ENCODE measurements at regions not wholly inside any gene's neighbourhood (a gene's known extent, or its start where the extent isn't known, plus 50 kb on each side); places are given as distances from the start of the nearest gene placed in this dataset.

DNA sequence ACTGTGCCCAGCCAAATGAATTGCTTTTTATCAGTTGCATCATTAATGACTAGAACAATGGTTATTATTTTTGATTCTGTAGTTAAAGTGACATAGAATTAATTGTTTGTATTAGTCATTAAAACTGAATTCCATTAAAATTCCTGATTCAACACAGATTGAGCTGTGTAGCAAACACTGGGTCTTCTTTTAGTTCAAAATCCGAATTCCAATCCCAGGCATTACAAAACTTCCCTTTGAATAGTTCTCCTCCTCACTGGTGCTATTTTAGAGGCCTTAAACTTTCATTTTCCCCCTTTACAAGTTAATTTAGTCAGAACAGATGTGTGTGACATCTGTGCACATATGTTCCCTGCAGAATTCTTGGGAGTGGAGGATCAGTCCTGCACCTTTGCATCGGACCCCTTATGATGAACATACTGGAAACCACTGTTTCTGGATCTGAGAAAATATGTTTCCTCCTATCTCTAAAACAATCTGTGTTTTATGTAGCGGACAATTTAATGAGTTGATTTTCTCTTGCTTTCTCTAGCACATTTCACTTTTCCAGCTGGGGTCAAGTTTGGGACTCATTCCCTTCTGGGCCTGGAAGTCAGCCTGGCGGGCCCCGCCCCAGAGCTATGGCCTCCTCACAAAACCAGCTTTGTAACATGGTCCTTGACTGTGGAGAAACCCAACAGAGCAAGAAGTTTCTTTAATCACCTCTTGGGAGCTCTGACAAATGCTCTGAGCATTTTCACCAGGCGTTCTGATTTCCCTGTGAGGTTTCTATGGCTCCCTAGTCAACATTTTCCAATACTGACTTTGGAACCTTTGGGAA, 87.9 kb upstream of the MAMDC2 start:
- peak; percentile 49 for DNase-seq

DNA sequence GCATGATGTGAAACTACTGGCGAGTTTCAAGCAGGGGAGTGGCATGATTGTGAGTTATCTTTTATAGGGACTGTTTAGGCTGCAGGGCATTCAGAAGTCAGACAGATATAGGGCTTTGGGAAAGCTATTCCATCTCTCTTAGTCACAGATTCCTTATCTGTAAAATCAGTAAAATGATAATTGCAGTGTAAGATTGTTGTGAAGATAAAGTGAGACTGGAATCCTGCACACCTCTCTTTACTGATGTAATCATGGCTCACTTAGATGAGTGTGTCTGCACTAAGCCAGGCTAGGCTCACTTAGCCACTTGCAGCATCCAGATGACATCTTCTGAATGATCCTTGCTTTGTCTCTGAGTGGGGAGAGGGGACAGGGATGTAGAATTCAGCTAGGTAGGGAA, 81.8 kb upstream of the MAMDC2 start:
- no peak for DNase-seq

DNA sequence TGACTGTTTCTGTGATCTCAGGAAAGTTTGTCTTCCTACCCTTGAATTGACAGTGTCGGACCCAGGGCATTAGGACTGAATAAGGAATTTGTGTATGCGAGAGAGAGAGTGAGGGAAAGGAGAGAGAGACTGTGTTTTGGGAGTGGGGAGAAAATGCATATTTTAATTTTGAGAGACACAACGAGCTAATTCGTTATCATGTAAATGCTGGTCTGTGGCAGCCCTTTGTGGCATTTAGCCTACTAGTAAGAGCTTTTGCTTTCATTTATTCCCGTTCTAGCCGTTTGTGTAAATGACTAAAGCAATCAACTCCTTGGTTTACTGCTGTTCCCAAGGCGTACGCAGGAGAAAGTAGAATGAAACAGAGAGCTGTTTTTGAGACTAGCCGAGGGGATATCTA, 79.8 kb upstream of the MAMDC2 start:
- DNase-seq: no peak

DNA sequence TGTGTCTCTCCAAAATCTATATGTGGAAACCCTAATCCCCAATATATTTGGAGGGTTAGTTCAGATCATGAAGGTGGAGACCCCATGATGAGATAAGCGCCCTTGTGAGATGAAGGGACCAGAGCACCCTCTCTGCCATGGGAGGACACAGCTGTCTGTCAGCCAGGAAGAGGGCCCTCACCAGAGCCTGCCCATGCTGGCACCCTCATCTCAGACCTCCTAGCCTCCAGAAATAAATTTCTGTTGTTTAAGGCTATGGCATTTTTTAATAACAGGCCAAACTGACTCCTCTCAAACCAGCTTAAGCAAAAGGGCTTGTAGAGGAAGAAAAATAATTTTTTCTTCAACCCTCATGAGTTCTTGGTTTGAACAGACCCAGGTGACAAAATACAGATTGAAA, 79.2 kb upstream of the MAMDC2 start:
- DNase-seq: no peak

DNA sequence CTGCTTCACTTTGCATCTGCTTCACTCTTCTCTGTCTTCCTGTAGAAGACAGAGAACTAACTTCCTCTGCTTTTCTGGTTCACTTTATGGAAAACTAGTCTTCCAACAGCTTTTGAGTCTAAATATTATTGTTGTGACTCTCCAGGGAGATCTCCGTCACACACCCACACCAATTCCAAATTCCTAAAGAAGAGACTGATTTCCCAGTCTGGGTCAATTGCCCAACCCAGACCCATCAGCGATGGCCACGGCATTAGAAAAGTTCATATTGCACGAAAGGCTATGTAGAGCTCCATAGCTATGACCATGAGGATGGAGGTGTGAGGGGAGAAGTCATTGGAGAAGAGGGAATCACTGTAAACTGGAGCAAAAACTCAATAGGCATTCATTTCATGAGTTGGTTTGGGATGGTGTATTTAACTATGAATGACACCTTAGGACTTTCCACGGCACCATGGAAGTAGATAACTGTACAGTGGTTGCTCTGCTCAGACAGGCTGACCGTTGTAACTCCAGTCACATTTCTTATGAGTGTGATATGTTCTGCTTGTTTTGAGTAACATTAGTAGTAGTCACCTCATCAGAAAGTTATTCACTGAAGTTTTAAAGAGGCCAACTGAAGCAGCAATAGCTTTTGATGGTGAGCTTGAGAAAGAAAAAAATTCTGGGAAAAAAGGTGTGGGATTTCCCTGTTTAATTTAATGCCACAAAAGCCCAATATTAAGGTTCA, 78.1 kb upstream of the MAMDC2 start:
- DNase-seq: no peak

DNA sequence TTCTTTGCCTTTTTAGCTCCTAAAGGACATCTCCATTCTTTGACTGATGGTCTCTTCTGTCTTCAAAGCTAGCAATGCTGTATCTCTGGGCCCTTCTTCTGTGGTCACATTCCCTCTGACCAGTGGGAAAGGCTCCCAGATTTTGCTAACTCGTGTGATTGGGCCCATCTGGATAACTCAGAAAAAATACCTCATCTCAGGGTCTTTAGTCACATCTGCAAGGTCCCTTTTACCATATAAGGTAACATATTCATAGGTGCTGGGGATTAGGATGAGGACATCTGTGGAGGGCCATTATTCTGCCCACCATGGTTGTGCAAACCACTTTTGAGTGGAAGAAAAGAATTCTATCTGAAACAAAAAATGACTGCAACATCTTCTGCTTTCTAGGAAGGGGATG, 76.3 kb upstream of the MAMDC2 start:
- DNase-seq: no peak

DNA sequence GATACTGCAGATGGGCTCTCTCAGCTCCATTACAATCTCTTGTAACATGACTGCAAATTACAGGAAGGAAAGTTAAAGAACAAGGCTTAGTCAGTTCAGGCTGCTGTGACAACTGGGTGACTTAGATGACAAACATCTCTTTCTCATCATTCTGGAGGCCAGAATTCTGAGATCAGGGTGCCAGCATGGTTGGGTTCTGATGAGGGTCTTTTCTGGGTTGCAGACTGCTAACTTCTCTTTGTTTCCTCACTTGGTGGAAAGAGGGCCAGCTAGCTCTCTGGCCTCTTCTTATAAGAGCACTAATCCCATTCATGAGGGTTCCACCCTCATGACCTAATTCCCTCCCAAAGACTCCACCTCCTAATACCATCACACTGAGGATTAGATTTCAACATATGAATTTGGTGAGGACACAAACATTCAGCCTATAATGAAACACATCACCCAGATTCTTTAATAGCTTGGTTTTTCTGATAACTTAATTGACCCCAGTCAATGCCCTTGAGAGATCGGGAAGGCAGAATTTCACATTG, 73.6 kb upstream of the MAMDC2 start:
- DNase-seq: no peak

DNA sequence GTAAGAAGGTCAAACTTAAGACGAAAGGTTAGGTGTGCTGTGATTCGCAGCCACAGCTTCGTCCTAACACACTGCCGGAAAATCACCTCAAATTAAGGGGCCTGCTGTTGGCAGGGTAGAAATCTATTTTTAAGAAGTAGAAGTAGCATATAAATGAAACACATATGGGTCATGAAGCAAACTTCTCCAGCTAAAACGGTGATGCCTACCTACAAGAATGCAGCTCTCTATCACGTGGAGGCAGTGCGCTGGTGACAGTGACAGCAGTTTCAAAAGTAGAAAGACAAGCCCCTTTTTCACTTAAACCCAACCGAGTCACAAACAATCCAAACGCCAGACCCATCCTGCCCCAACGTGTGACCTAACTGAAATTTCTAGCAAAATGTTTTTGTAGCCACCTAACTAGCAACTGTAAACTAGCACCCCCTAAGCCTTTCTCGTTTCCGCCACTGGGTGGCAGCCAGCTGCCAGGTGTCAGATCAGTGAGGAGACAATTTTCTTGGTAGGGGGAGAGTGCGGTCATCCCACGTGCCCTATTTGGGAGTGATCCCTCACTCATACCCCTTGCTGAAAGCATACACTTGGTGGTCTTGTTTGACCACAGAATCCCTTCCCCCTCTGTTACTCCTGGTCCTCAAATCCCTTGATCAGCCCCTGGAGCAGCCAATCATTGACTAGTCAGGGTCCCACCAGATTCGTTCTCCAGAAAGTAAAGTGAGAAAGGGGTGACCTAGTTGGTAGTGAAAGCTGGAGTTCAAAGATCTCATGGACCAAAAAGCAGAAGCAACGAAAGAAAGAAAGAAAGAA, 71.8 kb upstream of the MAMDC2 start:
- DNase-seq: peak; percentile 6

DNA sequence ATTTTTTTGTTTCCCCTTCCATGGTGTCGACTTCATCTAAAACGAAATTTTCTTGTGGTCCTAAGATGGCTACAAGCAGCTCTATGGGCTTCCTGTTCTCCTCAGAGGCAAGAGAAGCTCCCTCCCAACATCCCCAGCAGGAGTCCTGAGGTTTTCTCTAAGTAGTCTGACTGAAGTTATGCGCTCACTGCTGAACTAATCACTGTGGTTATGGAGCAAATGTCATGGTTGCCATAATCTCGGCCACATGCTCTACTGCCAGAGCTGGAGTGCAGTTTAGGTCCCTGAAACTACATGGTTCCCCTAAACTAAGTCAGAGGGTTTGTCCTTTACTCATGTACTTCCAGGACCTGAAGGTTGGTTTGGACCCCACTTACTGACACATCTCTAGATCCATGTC, 68.0 kb upstream of the MAMDC2 start:
- no peak for DNase-seq

DNA sequence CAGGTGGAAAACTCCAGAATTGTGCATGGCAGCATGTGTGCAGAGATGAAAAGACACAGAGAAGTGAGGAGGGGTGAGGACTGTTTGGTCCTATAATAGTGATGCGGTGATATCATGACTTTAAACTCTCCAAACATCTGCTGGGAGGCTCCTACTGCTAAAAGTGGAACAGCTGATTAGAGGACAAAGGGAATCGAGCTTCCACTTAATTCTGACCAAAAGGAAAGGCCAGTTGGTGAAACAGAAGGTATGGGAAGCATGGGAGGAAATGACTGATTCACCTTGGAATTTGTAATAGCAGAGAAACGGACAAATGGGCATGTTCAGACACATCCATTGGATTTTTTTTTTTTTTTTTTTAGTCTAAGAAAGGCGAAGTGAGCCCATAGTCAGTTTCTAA, 67.5 kb upstream of the MAMDC2 start:
- no peak for DNase-seq

DNA sequence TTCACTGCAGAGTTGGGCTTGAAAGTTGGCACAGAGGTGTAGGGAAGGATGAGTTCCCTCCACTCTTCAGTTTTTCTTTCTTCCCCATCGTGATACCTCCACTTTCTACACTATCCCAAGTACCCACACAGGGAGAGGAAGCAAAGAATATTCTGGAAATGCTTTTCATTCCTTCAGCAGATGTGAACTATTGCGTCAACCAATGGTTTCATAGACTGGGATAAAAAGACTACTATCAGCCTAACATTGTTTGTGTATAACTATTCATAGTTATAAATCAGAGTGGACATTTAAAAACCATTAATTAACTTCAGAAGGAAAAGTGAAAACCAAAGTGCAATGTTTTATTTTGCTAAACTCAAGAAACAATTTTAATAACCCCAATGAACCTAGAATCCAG, 63.6 kb upstream of the MAMDC2 start:
- no peak for DNase-seq

DNA sequence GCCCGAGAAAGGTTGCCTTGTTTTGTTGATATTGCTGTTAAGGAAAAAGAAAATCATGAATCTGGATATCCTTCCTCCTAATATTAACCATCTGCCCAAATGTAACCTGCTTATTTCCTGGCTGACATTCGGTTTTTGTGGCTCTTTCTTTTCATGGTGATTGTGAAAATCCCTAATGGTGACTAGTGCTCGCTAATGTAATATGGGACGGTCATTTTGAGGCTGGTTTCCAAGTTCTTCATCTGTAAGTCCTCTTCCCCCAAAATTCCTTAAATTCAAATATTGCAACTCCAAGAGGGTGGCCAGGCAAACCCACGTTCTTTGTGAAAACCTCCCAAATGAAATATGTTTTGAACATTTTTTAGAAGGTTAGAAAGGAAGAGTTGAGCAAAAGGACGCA, 63.1 kb upstream of the MAMDC2 start:
- no peak for DNase-seq

DNA sequence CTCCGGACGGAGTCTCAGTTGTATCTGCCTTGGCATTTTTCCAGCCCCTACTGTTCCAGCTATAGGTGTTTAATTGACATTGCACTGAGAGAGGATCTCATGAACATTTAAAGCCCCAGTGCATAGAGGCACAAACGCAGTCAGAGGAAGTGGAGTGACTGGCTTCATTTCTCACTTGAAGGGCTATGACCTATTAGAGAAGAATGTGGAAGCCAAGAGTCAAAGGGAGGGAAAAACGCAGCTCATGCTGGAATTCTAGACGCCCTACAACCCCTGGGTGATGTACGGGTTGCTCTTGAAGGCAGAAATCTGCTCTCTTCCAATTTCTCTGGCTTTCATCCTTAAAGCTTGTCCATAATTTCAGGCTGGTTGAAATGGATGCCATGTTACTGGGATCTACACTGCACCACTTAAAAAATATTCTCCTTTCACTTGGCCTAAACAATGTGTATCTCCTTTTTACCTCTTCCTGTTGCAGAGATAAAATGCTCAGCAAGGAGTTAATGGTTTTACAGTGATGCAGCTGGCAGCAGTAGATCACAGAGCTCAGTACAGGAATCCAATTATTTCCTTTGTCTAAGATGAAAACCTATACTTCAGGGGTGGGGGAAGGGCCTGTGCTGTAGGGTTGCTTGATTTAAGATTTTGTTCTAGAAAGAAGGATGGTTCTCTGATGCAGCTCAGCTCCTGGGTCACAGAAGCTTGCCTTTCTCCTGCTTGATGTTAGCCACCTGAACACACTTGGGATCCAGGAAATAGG, 61.8 kb upstream of the MAMDC2 start:
- no peak for DNase-seq

DNA sequence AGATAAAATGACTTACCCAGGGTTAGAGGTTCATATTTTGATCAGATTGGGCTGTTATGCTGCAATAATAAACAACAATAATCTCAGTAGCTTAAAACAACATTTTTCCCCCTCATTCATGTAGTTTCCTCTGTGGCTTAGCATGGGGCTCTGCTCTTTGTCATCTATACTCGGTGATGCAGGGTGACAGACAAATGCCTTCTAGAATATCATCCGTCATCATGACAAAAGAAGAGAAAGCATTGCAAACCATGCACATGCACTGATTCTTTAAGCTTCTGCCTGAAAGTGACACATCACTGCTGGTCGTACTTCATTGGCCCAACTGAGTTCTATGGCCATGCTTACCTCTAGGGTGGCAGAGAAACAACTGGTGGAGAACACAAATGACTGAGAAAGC, 58.8 kb upstream of the MAMDC2 start:
- no peak for DNase-seq

DNA sequence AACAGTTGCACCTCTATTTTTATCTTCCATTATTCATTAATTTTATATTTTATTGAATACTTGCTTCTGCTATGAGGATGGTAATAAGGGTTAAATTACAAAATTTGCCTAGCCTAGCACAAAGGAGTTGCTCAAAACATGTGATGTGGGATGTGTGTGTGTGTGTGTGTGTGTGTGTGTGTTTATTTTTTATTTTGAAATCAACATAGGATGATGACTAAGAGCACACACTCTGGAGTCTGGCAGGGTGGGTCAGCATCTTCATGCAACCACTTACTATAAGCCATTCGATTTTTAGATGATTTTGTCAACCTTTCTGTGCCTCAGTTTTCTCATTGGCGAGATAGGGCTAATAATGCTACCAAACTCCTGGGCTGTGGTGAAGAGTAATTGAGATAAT, 57.7 kb upstream of the MAMDC2 start:
- DNase-seq: no peak

DNA sequence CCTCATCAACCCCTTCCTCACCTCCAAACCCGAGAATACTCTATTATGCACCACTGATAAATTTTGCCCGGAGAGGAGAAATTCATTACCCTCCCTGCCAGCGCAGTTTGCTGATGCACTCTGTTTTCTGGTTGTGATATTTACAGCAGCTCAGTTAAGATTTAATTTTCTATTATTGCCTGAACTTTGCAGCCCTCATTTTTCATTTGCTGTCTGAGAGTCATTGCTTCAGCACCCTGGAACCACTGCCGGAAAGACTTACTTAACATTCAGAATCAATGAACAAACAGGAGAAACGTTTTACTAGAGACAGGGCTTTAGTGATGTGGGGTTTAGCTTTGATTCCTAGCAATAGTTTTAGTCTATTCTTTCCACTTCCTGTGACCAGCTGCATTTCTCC, 56.7 kb upstream of the MAMDC2 start:
- DNase-seq: no peak

DNA sequence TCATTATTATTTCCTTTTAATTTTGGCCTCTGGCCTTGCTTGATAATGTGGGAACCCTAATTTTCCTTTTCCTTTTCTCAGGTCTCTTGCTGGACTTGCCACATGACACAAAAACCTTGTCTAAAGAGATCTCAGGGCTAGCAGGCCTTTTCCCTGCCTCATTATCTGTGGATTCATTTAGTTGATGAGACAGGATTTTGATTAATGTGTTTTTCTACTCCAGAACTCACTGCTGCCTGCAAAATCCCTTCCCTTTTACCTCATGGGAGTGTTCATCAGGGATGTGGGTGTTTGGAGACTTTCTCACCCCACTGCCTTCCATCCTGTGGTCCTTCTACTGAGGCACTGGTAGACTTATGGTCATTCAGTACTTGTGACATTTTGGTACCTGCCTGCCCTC, 56.2 kb upstream of the MAMDC2 start:
- no peak for DNase-seq

DNA sequence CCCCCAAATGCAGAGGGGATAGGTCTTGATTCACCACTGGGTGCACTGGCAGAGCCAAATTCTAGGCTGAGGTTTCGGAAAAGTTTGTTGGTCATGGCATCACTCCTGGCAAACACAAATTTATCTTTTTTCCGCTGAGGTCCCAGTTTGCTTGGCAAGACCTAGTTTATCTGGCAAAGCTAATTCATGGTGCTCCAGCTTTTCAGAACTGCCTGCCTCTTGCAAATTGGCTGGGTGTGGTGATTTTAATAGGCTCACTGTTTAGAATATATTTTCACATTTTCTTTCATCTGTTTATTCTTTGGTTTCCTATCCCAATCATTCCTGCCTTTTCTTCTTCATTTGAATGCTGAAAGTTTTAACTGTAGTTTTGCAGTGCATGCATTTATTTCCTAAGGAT, 50.5 kb upstream of the MAMDC2 start:
- no peak for DNase-seq

Data from DMS 273 treated with DMSO at 0.1 percent for 48 hours (cell line).